ENCODE measurements at regions not wholly inside any gene's neighbourhood (a gene's known extent, or its start where the extent isn't known, plus 50 kb on each side); places are given as distances from the start of the nearest gene placed in this dataset.

- Mint-ChIP-seq H3K4me1 (peaks cover 9% of the 10 kb centered on the region), H3K27me3 (ENCODE audit: low read depth) (no peaks in the 10 kb centered on the region), H3K9me3 (no peaks in the 10 kb centered on the region), H3K27ac (no peak overlapping the region), H3K36me3 (ENCODE audit: low read depth) (no peaks in the 10 kb centered on the region), H3K4me3 (no peak overlapping the region)
- no peak for TF ChIP-seq CTCF (IDR thresholded peaks at IDR 0.05; ENCODE audit: unreplicated experiment in 3 of 3)
Observed at GRCh38 chr2:123916051-123916450, 109.0 kb upstream of the CNTNAP5 start.

GRCh38 chr2:123916531-123916930, 108.6 kb upstream of the CNTNAP5 start:
- TF ChIP-seq CTCF (IDR thresholded peaks at IDR 0.05; ENCODE audit: unreplicated experiment in 3 of 3), result no peak
- Mint-ChIP-seq H3K4me3 (no peak overlapping the region), H3K27me3 (ENCODE audit: low read depth) (no peaks in the 10 kb centered on the region), H3K9me3 (no peaks in the 10 kb centered on the region), H3K27ac (no peak overlapping the region), H3K4me1 (peaks cover 9% of the 10 kb centered on the region), H3K36me3 (ENCODE audit: low read depth) (no peaks in the 10 kb centered on the region)

GRCh38 chr2:123917241-123917640, 107.8 kb upstream of the CNTNAP5 start:
- no peak overlapping the region for H3K4me3 Mint-ChIP-seq
- no peaks in the 10 kb centered on the region for H3K36me3 Mint-ChIP-seq (ENCODE audit: low read depth)
- no peak overlapping the region for H3K27ac Mint-ChIP-seq
- TF ChIP-seq CTCF (IDR thresholded peaks at IDR 0.05; ENCODE audit: unreplicated experiment in 3 of 3), result no peak
- no peaks in the 10 kb centered on the region for H3K9me3 Mint-ChIP-seq
- H3K27me3 Mint-ChIP-seq (ENCODE audit: low read depth), result no peaks in the 10 kb centered on the region
- H3K4me1 Mint-ChIP-seq, result peaks cover 9% of the 10 kb centered on the region

- Mint-ChIP-seq H3K4me1 (no peaks in the 10 kb centered on the region), H3K27ac (no peak overlapping the region), H3K4me3 (no peak overlapping the region), H3K36me3 (ENCODE audit: low read depth) (no peaks in the 10 kb centered on the region), H3K27me3 (ENCODE audit: low read depth) (no peaks in the 10 kb centered on the region), H3K9me3 (peaks cover 9% of the 10 kb centered on the region)
- TF ChIP-seq CTCF (IDR thresholded peaks at IDR 0.05; ENCODE audit: unreplicated experiment in 3 of 3), result no peak
Observed at GRCh38 chr2:123928358-123928757, 96.7 kb upstream of the CNTNAP5 start.

GRCh38 chr2:123935405-123935804, 89.7 kb upstream of the CNTNAP5 start:
- no peaks in the 10 kb centered on the region for H3K36me3 Mint-ChIP-seq (ENCODE audit: low read depth)
- no peak for TF ChIP-seq CTCF (IDR thresholded peaks at IDR 0.05; ENCODE audit: unreplicated experiment in 3 of 3)
- H3K9me3 Mint-ChIP-seq, result no peaks in the 10 kb centered on the region
- no peak overlapping the region for H3K4me3 Mint-ChIP-seq
- no peak overlapping the region for H3K27ac Mint-ChIP-seq
- H3K4me1 Mint-ChIP-seq, result no peaks in the 10 kb centered on the region
- H3K27me3 Mint-ChIP-seq (ENCODE audit: low read depth), result no peaks in the 10 kb centered on the region

- H3K9me3 Mint-ChIP-seq, result no peaks in the 10 kb centered on the region
- no peak overlapping the region for H3K4me3 Mint-ChIP-seq
- no peak for TF ChIP-seq CTCF (IDR thresholded peaks at IDR 0.05; ENCODE audit: unreplicated experiment in 3 of 3)
- H3K27ac Mint-ChIP-seq, result no peak overlapping the region
- no peaks in the 10 kb centered on the region for H3K4me1 Mint-ChIP-seq
- no peaks in the 10 kb centered on the region for H3K27me3 Mint-ChIP-seq (ENCODE audit: low read depth)
- no peaks in the 10 kb centered on the region for H3K36me3 Mint-ChIP-seq (ENCODE audit: low read depth)
Observed at GRCh38 chr2:123953846-123954245, 71.2 kb upstream of the CNTNAP5 start.
